ENCODE measurements at regions not wholly inside any gene's neighbourhood (a gene's known extent, or its start where the extent isn't known, plus 50 kb on each side); places are given as distances from the start of the nearest gene placed in this dataset.
"Not testable (repeated sequence)": the region's sequence is repeated elsewhere in the genome, so short reads cannot be mapped to it uniquely, and the experiment has no call there.

- DNase-seq (ENCODE audit: low spot score): peak; percentile 26
Observed at GRCh38 chr4:159003420-159004253, 99.2 kb upstream of the RAPGEF2 start.

- DNase-seq (ENCODE audit: low spot score): no peak
Observed at GRCh38 chr4:159006202-159006601, 96.7 kb upstream of the RAPGEF2 start.

DNA sequence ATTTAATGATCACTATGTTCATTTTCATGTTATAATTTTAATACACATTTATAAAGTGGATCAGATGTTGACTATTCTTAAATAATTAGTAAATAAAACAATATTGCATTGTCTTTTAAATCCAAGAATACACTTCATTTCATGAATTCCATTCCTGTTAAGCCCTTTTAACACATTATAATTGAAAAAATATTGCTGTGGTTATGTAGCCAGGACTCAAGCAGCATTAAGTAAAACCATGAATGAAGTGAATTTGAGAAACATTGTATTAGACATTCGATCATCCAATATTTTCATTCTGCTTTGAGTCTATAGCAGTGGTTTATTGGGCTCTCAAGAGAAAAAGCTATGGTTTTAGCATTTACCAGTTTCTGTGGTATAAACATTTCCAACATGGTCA is 94.2 kb upstream of the RAPGEF2 start:
- no peak for DNase-seq (ENCODE audit: low spot score)

DNA sequence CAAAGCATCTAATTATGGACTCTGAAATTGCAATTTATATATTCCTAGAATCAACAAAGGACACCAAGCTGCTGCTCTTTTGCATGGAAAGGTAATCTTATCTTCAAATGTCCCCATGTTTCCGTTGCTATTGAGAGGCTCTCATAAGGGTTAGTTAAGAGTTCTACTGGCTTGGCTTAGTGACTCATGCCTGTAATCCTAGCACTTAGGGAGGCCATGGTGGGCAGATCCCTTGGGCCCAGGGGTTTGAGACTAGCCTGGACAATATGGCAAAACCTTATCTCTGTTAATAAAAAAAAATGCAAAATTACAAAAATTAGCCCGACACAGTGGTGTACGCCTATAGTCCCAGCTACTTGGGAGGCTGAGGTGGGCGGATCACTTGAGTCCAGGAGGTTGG is 93.4 kb upstream of the RAPGEF2 start:
- DNase-seq (ENCODE audit: low spot score): no peak

- no peak for DNase-seq (ENCODE audit: low spot score)
Observed at GRCh38 chr4:159010100-159010499, 92.8 kb upstream of the RAPGEF2 start.

DNA sequence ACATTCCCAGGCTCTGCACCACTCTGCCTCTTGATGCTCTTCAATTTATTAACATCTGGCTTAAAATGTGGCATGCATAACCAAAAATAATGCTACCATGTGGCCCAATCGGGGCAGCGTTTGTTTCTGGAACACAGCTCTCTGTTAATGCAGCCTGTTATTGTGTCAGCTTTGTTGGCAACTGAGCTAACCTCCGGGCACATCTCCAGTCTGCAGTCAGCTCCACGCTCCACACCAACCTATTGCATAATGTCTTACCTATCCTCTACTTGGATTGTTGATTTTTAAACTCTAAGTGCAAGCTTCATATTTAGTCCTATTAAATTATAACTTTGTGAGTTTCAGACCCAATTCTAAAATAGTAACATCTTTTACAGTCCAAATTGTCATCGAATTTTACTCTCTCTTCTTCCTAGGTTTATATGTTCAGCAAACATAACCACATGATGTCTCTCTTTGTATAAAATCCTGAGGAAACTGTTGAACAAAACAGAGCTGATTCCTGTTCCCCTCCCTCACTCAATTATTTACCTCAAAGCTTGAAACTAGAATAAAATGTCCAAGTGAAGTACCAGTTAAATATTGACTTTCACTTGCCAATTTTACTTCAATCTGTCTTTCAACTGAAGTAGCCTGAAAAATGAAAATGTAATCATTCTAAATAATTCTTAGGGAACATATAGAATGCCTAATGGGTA is 92.2 kb upstream of the RAPGEF2 start:
- DNase-seq (ENCODE audit: low spot score): no peak

DNA sequence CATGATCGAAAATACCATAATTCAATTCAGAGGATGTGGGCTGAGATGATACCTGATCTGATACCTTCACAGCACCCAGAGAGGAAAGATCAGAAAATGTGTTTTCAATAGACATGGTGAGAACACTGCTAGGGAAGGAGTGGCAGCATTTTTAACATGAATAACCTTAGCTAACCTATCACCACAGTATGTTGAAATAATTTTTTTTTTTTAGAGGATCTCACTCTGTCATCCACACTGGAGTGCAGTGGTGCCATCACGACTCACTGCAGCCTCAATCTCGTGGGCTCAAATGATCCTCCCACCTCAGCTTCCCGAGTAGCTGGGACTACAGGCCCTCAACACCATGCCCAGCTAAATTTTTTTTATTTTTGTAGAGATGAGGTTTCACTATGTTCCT is 90.5 kb upstream of the RAPGEF2 start:
- DNase-seq (ENCODE audit: low spot score): no peak

DNA sequence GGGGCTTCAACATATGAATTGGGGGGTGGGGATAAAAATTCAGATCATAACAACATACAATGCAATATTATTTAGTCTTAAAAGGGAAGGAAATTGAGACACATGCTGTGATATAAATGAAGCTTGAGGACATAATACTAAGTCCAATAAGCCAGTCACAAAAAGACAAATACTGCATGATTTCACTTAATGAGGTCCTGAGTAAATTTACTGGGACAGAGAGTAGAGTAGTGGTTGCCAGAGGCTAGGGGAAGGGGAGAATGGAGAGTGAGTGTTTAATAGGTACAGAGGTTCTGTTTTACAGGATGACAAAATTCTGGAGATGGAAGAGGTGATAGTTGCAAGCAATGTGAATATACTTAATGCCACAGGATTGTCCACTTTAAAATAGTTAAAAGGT is 89.2 kb upstream of the RAPGEF2 start:
- DNase-seq (ENCODE audit: low spot score): no peak

DNA sequence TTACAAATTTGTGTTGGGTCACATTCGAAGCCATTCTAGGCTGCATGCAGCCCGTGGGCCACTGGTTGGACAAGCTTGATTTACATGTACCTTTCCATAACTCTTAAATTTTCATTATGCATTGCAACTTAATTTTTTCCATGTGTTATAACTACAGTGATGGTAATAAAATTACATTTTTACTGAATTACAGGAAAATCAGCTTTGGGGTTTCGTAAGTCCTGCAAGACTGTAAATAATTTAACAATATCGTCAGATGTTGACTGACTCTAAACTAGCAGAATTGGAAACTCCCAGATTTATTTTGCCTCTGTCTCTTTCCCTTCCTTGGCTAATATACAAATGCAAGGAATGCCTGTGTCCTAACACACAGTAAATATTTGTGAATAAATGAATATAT is 88.0 kb upstream of the RAPGEF2 start:
- no peak for DNase-seq (ENCODE audit: low spot score)

GRCh38 chr4:159015841-159016240 is 87.0 kb upstream of the RAPGEF2 start:
- no peak for DNase-seq (ENCODE audit: low spot score)

DNA sequence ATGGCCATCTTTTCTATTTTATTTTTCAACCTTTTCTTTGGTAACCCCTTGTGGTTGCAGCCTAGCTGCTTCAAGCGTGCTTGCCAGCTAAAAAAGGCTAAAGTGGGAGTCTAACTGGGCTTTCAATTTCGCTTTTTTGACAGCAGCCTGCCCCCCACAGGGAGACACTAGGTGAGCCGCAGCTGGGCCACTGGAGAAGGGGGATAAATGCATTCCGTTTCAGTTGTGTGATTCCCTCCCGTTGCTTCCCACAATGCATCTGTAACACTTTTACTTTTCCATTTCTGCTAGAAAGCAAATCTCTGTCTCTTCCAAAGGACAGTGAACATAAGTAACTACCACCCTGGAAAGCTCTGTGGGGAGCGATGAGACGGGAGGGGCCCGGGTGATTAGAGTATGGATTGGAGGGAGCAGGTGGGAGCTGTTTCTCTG is 86.3 kb upstream of the RAPGEF2 start:
- DNase-seq (ENCODE audit: low spot score): no peak

- no peak for DNase-seq (ENCODE audit: low spot score)
Observed at GRCh38 chr4:159017323-159018026, 85.4 kb upstream of the RAPGEF2 start.

DNA sequence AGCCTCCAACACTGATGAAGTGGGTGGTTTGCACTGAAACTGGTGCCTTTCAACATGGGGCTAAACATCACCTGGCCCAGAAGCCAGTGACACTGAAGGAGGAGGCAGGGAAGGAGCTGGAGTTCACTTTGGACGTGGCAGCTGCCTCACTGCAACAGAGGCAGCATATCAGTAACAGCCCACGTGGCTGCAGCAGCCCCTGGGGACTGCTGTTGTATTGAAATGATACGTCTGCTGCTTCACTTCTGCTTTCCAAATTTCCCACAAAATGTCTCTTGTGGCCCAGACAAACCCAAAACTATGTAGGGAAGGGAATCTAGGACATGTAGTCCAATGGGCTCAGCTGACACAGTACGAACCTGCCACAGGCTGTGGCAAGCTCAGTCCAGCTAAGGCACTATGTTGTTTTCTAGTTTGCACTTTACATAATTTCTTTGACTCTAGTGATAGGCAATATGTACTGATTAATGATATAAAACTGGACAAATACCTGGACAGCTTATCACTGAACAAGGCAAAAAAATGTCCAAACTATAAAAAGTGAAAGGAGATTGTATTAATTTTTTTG is 84.7 kb upstream of the RAPGEF2 start:
- no peak for DNase-seq (ENCODE audit: low spot score)

DNA sequence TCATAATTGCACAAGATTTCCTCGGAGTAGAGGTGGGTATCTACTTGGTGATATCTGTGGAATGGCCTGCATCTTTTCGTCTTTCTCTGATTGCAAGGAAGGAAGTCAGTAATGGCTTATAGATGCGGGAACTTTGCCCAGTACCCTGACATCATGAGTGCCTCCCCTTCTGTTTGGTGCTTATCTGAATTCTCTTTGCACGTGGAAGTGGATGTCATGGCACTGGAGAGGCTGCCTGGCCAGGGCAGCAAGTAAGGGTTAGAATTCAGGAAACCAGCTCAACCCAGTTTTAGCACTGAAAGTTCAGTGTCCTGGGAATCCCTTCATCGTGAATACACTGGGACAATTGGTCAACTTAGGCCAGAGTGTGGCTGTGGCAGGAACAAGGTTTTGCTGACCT is 83.5 kb upstream of the RAPGEF2 start:
- DNase-seq (ENCODE audit: low spot score): no peak

DNA sequence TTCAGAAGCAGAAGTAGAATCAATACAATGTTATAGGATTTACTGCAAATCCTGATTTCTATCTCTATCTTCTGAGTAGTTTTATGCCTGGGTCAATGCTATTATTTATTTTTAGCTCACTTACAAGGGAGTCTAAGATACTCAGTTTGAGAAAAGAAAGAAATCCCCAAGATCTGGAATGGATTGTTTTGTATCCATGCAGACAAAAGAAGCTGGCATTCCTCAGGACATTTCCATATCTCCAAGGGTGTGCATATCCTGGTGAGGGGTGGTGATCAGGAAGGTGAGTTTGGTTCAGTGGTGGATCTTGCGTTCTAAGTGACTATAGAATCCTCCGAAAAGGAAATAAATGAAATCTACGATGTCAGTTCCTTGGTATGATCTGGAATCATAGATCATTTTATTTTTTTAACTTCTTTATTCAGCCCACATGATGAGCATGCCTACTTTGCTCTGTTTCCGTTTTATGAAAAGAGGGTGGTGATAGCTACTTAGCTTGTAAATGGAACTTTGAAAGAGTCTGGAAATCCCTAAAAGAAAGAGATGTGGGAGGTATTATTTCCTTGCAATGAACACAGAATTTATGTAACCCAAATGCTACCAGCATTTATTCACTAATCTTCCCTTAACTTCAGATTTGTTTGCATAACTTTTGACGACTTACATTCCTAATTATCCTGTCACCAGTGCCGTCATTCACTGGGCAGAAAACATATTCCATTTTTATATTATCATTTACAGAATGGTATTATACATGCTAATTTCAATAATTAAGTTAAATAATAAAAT is 81.1 kb upstream of the RAPGEF2 start:
- DNase-seq (ENCODE audit: low spot score): no peak

DNA sequence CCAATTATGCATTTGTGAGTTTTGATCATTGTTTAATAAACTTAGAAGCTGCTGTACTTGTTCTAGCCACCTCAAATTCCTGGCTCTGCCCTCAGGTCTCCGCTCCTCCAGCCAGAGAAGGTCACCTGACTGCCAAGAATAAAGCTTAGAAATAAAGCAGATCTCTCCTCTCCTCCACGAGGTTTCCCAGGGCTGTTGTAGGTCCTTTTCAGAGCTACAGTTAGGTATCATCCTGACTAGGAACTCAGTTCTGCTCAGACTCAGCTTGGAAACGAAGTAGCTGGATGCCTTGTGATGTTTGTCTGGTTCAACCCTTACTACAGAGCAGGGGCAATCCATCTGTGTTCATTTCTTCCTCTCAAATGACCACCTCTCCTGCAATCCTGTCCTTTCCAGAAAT is 79.1 kb upstream of the RAPGEF2 start:
- DNase-seq (ENCODE audit: low spot score): no peak

- no peak for DNase-seq (ENCODE audit: low spot score)
Observed at GRCh38 chr4:159024266-159024665, 78.6 kb upstream of the RAPGEF2 start.

GRCh38 chr4:159024828-159025227 is 78.1 kb upstream of the RAPGEF2 start:
- no peak for DNase-seq (ENCODE audit: low spot score)

DNA sequence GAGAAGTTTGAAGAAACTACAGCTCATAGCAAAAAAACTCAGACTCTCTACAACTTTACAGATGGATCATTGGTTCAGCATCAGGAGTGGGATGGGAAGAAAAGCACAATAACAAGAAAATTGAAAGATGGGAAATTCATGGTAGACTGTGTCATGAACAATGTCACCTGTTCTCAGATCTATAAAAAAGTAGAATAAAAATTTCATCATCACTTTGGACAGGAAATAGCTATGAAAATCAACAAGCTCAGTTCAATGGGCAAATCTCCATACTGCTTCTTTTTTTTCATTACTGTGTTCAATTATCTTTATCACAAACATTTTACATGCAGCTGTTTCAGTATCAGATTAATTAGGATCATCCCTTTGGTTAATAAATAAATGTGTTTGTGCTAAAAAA is 76.5 kb upstream of the RAPGEF2 start:
- no peak for DNase-seq (ENCODE audit: low spot score)

DNA sequence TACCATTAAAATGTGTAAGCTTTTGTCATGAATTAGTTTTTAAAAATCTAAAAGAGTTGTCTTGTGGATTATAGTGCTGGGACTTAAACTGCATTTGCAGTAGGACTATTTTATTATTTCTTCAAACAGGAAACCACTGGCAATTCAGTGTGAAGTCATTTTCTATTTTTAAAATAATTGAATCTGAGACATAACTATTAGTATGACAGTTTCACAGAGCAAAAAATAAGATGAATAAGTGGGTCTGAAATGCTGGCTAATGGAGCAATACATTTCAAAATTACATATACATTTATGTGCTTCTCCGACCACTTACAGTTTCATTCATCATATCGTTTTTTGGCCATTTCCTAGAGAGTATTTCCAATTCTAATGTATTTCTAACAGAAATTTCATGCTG is 75.3 kb upstream of the RAPGEF2 start:
- DNase-seq (ENCODE audit: low spot score): no peak

GRCh38 chr4:159029481-159029880 is 73.4 kb upstream of the RAPGEF2 start:
- DNase-seq (ENCODE audit: low spot score): no peak

- not testable (repeated sequence) for DNase-seq (ENCODE audit: low spot score)
Observed at GRCh38 chr4:159030297-159030696, 72.6 kb upstream of the RAPGEF2 start.

All from hematopoietic multipotent progenitor cell treated with erythropoietin and hydrocortisone succinate and interleukin-3 and kit ligand, for 15 days (in vitro differentiated cells).